Vagina (tissue), 2 donors: ENCODE measurements at regions not wholly inside any gene's neighbourhood (a gene's known extent, or its start where the extent isn't known, plus 50 kb on each side); places are given as distances from the start of the nearest gene placed in this dataset.
"Not testable (repeated sequence)": the region's sequence is repeated elsewhere in the genome, so short reads cannot be mapped to it uniquely, and the experiment has no call there.

ENCODE experiments used
- DNase-seq, 2 donors: peaks; one replicate each; pipeline ENCODE4 v3.0.0-alpha.2; 2017; ENCODE audit errors: extremely low spot score in 2 of 2
- H3K27ac ChIP-seq: fragments of 200-600 bp; sonication (generic); one replicate; pipeline ENCODE4 v1.5.1; 2019
- H3K27me3 ChIP-seq: fragments of 200-600 bp; sonication (generic); one replicate; pipeline ENCODE4 v1.5.1; 2019
- H3K36me3 ChIP-seq, 2 donors: fragments of 200-600 bp; sonication (generic); one replicate each; pipeline ENCODE4 v1.5.1; 2017 to 2019
- H3K4me1 ChIP-seq: fragments of 200-600 bp; sonication (generic); one replicate; pipeline ENCODE4 v1.5.1; 2019
- H3K4me3 ChIP-seq, 2 donors: fragments of 200-600 bp; sonication (generic); 1 replicate in 1 of 2; 2 replicates in 1 of 2; pipeline ENCODE4 v1.5.1; 2016 to 2019
- H3K9me3 ChIP-seq: fragments of 200-600 bp; sonication (generic); one replicate; pipeline ENCODE4 v1.5.1; 2019
- CTCF ChIP-seq, 3 experiments: fragments of 450-650 bp in 2 of 3; fragments of 200-600 bp in 1 of 3; sonication (generic) in 1 of 3; IDR thresholded peaks; one replicate each; pipeline ENCODE4 v1.5.1; 2017 to 2019; ENCODE audit warnings: antibody characterized with exemption in 3 of 3, mild to moderate bottlenecking in 2 of 3, moderate library complexity in 2 of 3
- POLR2A ChIP-seq, 2 donors: fragments of 450-650 bp; IDR thresholded peaks; one replicate each; pipeline ENCODE4 v1.6.1; 2017; ENCODE audit warnings: antibody characterized with exemption in 2 of 2, mild to moderate bottlenecking in 2 of 2, moderate library complexity in 2 of 2
- POLR2AphosphoS5 ChIP-seq, 2 donors: sonication (generic); formaldehyde crosslinking; IDR thresholded peaks; one replicate each; pipeline ENCODE4 v1.9.0; 2017; ENCODE audit warnings: antibody characterized with exemption in 2 of 2, mild to moderate bottlenecking in 2 of 2, low read depth in 1 of 2; ENCODE audit not compliant: insufficient read depth in 1 of 2
- intact Hi-C: fragments of 100-400 bp; cut with DNase I; formaldehyde crosslinking; loops from one replicate; pipeline ENCODE4 v1.15.1; 2023

- Histone ChIP-seq H3K9me3 (no peaks in the 10 kb centered on the region), H3K27me3 (no peaks in the 10 kb centered on the region), H3K4me3 (no peak overlapping the region), H3K36me3 (no peaks in the 10 kb centered on the region), H3K27ac (no peak overlapping the region), H3K4me1 (no peaks in the 10 kb centered on the region)
- TF ChIP-seq CTCF (IDR thresholded peaks at IDR 0.05) (no peak), POLR2AphosphoS5 (IDR thresholded peaks at IDR 0.05; ENCODE audit: insufficient read depth in 1 of 2, low read depth in 1 of 2) (no peak), POLR2A (IDR thresholded peaks at IDR 0.05) (no peak)
- no peak for DNase-seq
- intact Hi-C loops, result no loop called here
Measured at GRCh38 chr15:35244227-35244626, 159.1 kb upstream of the NANOGP8 start.

GRCh38 chr15:35243758-35244157, 158.7 kb upstream of the NANOGP8 start:
- Histone ChIP-seq H3K9me3 (no peaks in the 10 kb centered on the region), H3K27ac (no peak overlapping the region), H3K4me1 (no peaks in the 10 kb centered on the region), H3K36me3 (no peaks in the 10 kb centered on the region), H3K4me3 (no peak overlapping the region), H3K27me3 (no peaks in the 10 kb centered on the region)
- intact Hi-C loops, result no loop called here
- no peak for DNase-seq
- TF ChIP-seq POLR2A (IDR thresholded peaks at IDR 0.05) (no peak), CTCF (IDR thresholded peaks at IDR 0.05) (no peak), POLR2AphosphoS5 (IDR thresholded peaks at IDR 0.05; ENCODE audit: insufficient read depth in 1 of 2, low read depth in 1 of 2) (no peak)

- H3K4me3 ChIP-seq, DNase-seq, intact Hi-C loops, H3K9me3 ChIP-seq, H3K27me3 ChIP-seq, H3K4me1 ChIP-seq, H3K27ac ChIP-seq, H3K36me3 ChIP-seq: not testable (repeated sequence)
Measured at GRCh38 chr15:35239693-35240092, 154.6 kb upstream of the NANOGP8 start.

- H3K27me3 ChIP-seq, H3K27ac ChIP-seq, H3K4me1 ChIP-seq, H3K4me3 ChIP-seq, H3K36me3 ChIP-seq, DNase-seq, H3K9me3 ChIP-seq, intact Hi-C loops: not testable (repeated sequence)
Measured at GRCh38 chr15:35238448-35238847, 153.4 kb upstream of the NANOGP8 start.

GRCh38 chr15:35229085-35229484, 144.0 kb upstream of the NANOGP8 start:
- Histone ChIP-seq H3K27me3 (no peaks in the 10 kb centered on the region), H3K4me1 (no peaks in the 10 kb centered on the region), H3K27ac (no peak overlapping the region), H3K4me3 (no peak overlapping the region), H3K9me3 (no peaks in the 10 kb centered on the region), H3K36me3 (no peaks in the 10 kb centered on the region)
- no peak for DNase-seq
- no peak for TF ChIP-seq POLR2A (IDR thresholded peaks at IDR 0.05)
- no peak for TF ChIP-seq CTCF (IDR thresholded peaks at IDR 0.05)
- no peak for TF ChIP-seq POLR2AphosphoS5 (IDR thresholded peaks at IDR 0.05; ENCODE audit: insufficient read depth in 1 of 2, low read depth in 1 of 2)
- intact Hi-C loops, result no loop called here

GRCh38 chr15:35218215-35218614, 133.1 kb upstream of the NANOGP8 start:
- TF ChIP-seq POLR2AphosphoS5 (IDR thresholded peaks at IDR 0.05; ENCODE audit: insufficient read depth in 1 of 2, low read depth in 1 of 2) (no peak), POLR2A (IDR thresholded peaks at IDR 0.05) (no peak), CTCF (IDR thresholded peaks at IDR 0.05) (no peak)
- no peak for DNase-seq
- H3K36me3 ChIP-seq, result no peaks in the 10 kb centered on the region
- no peaks in the 10 kb centered on the region for H3K9me3 ChIP-seq
- H3K4me1 ChIP-seq, result no peaks in the 10 kb centered on the region
- intact Hi-C loops, result no loop called here
- no peaks in the 10 kb centered on the region for H3K27me3 ChIP-seq
- H3K27ac ChIP-seq, result no peak overlapping the region
- H3K4me3 ChIP-seq, result no peak overlapping the region
